Fibroblast of lung (primary cell): ENCODE measurements at regions not wholly inside any gene's neighbourhood (a gene's known extent, or its start where the extent isn't known, plus 50 kb on each side); places are given as distances from the start of the nearest gene placed in this dataset.

Experiments used
- CTCF ChIP-seq, 2 donors: IDR thresholded peaks in 1 of 2; conservative IDR thresholded peaks in 1 of 2; 1 replicate in 1 of 2; 2 replicates in 1 of 2; pipeline ENCODE4 v1.5.1; 2011 to 2012; ENCODE audit warnings: low read length in 2 of 2, control low read depth in 1 of 2, inconsistent platforms in 1 of 2, low read depth in 1 of 2, mild to moderate bottlenecking in 1 of 2
- EZH2 ChIP-seq: IDR thresholded peaks from 2 replicates; pipeline ENCODE4 v1.5.1; 2012; ENCODE audit warnings: low read length, control low read depth, mild to moderate bottlenecking; ENCODE audit errors: missing control alignments

- TF ChIP-seq EZH2 (no peak), CTCF (conservative IDR thresholded peaks at IDR 0.05 in 1 of 2, IDR thresholded peaks at IDR 0.05 in 1 of 2; ENCODE audit: low read depth in 1 of 2, low read length in 2 of 2) (no peak)
Observed at GRCh38 chr2:109694190-109694589, 80.0 kb downstream of the SOWAHC start.
